GM21717 (cell line): ENCODE measurements at regions not wholly inside any gene's neighbourhood (a gene's known extent, or its start where the extent isn't known, plus 50 kb on each side); places are given as distances from the start of the nearest gene placed in this dataset.
"Not testable (repeated sequence)": the region's sequence is repeated elsewhere in the genome, so short reads cannot be mapped to it uniquely, and the experiment has no call there.

Experiments used
- ATAC-seq: cut with Tn5 transposase; IDR thresholded peaks from one replicate; pipeline ENCODE4 v1.9.1; 2021; ENCODE audit warnings: mild to moderate bottlenecking, moderate library complexity; ENCODE audit not compliant: unreplicated experiment

GRCh38 chr4:66955784-66956183 is 589.5 kb downstream of the CENPC start:
- no peak for ATAC-seq

- ATAC-seq: no peak
Measured at GRCh38 chr4:66949419-66949818, 595.9 kb downstream of the CENPC start.

- no peak for ATAC-seq
Measured at GRCh38 chr4:66946761-66947160, 598.5 kb downstream of the CENPC start.

GRCh38 chr4:66943112-66943511 is 602.2 kb downstream of the CENPC start:
- no peak for ATAC-seq

GRCh38 chr4:66931981-66932380 is 613.3 kb downstream of the CENPC start:
- not testable (repeated sequence) for ATAC-seq

GRCh38 chr4:66930206-66930605 is 615.1 kb downstream of the CENPC start:
- ATAC-seq: no peak

GRCh38 chr4:66929748-66930147 is 615.6 kb downstream of the CENPC start:
- no peak for ATAC-seq

GRCh38 chr4:66928881-66929280 is 616.4 kb downstream of the CENPC start:
- ATAC-seq: not testable (repeated sequence)

GRCh38 chr4:66927937-66928336 is 617.4 kb downstream of the CENPC start:
- no peak for ATAC-seq

- no peak for ATAC-seq
Measured at GRCh38 chr4:66926687-66927086, 618.6 kb downstream of the CENPC start.

- ATAC-seq: no peak
Measured at GRCh38 chr4:66923081-66923865, 622.0 kb downstream of the CENPC start.

GRCh38 chr4:66921433-66921832 is 623.9 kb downstream of the CENPC start:
- no peak for ATAC-seq

- ATAC-seq: no peak
Measured at GRCh38 chr4:66920514-66920913, 624.8 kb downstream of the CENPC start.

GRCh38 chr4:66911880-66912279 is 633.4 kb downstream of the CENPC start:
- no peak for ATAC-seq

GRCh38 chr4:66906314-66906713 is 639.0 kb downstream of the CENPC start:
- ATAC-seq: no peak

GRCh38 chr4:66899422-66900065 is 645.8 kb downstream of the CENPC start:
- no peak for ATAC-seq

GRCh38 chr4:66893807-66894206 is 651.5 kb downstream of the CENPC start:
- no peak for ATAC-seq

- ATAC-seq: no peak
Measured at GRCh38 chr4:66887061-66887460, 658.2 kb downstream of the CENPC start.

GRCh38 chr4:66885501-66886165 is 659.7 kb downstream of the CENPC start:
- no peak for ATAC-seq

GRCh38 chr4:66876946-66877345 is 668.4 kb downstream of the CENPC start:
- ATAC-seq: no peak

GRCh38 chr4:66872661-66873060 is 672.6 kb downstream of the CENPC start:
- no peak for ATAC-seq

- no peak for ATAC-seq
Measured at GRCh38 chr4:66863481-66863880, 681.8 kb downstream of the CENPC start.
